SHP77 treated with DMSO at 0.1 percent for 48 hours (cell line): ENCODE measurements at regions not wholly inside any gene's neighbourhood (a gene's known extent, or its start where the extent isn't known, plus 50 kb on each side); places are given as distances from the start of the nearest gene placed in this dataset.

ENCODE experiments used
- DNase-seq: peaks from one replicate; lab custom pipeline; 2025; lab: John Stamatoyannopoulos, UW

DNA sequence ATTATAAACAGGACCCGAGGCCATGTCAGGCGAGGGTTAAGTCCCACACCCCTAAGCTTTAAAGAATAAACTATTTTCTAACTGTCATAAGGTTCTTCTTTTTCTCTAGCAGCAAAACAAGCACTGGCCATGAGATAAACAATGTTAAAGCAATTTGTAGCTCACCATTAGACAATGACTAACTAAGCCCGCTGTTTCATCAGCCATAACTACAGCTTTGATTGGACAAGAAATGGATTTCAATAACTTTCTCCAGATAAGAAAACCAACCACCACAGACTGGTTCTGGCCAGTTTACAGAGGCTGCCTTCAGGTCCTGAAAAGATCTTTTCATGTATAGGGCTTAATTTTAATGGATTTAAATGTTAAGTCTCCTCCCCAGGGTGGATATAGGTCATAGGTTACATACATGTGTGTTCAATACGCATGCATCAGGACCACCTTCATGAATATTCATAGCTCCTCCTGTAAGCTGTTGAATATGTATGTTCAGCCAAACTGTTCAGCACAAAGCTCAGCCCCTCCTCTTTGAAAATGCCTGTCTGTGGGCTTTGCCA lies 108.7 kb upstream of the RAB6C start:
- DNase-seq: no peak

DNA sequence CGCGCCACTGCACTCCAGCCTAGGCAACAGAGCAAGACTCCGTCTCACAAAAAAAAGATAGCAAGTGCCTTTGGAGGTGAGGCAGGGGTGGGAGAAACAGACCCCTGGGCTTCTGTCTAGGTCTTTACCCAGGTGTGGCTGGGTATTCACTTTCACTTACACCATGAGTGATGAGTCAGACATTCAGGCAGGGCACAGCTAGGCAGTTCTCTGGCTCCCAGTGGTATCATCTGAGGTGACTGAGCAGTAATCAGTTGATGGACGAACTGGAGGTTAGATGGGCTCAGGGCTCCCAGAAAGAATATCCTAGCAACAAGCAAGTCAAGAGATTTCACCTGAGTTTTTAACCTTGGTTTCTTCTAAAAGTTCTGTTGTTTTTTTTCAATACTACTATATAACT lies 107.0 kb upstream of the RAB6C start:
- DNase-seq: no peak

DNA sequence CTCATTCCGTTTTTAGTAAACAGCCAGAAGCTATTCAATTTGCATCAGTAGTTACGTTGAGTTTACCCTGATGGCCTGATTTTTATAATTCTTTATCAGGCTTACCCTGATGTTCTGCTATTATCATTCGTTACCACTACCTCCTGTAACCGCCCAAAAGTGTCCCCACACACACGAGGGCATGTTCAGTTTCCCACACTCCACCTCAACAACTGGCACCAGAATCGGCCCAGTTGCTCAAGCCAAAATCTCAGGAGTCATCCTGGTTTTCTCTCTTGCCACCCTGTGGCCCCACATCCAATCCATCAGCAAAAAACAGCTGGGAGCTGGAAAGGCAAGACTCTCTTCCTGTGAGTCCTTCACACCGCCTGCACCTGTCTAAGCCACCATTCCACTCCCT lies 102.9 kb upstream of the RAB6C start:
- DNase-seq: no peak

DNA sequence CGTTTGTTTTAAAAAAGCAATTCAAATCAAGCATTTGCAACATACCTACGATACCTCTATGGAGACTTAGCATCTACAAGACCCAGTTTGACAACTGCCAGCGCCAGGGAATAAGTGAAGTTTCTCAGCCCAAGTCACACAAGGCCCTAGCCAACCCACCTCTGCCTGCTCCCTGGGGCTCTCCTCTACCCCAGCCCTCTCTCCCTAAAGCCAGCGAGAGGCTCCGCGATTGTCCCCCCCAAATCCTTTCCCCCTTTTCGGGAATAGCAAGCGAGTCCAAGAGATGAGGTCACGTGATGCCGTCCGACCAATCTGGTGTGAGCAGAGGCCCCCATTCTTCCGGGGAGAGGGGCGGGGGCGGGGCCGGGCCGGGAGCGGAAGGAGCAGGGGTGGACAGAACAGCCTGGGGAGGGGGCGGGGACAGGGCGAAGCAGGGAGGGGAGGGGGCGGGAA lies 102.2 kb upstream of the RAB6C start:
- DNase-seq: peak; percentile 64

- no peak for DNase-seq
Measured at GRCh38 chr2:129877795-129878775, 101.4 kb upstream of the RAB6C start.

- no peak for DNase-seq
Measured at GRCh38 chr2:129879614-129880180, 99.8 kb upstream of the RAB6C start.

GRCh38 chr2:129880309-129880708 lies 99.2 kb upstream of the RAB6C start:
- DNase-seq: no peak

GRCh38 chr2:129880971-129881370 lies 98.5 kb upstream of the RAB6C start:
- DNase-seq: no peak

DNA sequence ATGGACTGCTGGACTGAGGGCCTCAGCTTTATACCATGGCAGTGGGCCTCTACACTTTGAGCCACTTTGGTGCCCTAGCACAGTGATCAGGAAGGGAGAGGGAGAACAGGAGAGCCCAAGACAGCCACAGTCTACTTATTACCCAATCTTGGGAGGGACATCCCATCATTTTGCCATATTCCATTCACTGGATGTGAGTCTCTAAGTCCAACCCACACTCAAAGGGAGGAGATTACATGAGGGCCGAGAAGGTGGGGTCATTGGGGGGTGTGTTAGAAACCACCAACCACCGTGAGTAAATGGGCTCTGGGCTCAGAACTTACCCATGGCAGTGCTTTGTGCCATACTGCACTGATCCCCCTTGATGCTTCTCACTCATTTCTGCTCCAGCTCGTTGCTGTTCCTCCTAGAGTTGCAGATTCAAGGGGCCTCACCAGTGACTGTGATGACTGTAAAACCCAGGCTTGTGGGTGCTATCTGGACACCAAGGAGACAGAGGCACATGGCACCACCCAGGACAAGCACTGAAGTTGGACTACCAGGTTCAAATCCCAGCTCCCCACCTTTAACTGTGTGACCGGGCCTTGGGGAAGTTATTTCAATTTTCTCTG lies 97.6 kb upstream of the RAB6C start:
- DNase-seq: no peak

GRCh38 chr2:129882476-129882875 lies 97.0 kb upstream of the RAB6C start:
- no peak for DNase-seq

- no peak for DNase-seq
Measured at GRCh38 chr2:129883121-129883520, 96.3 kb upstream of the RAB6C start.

DNA sequence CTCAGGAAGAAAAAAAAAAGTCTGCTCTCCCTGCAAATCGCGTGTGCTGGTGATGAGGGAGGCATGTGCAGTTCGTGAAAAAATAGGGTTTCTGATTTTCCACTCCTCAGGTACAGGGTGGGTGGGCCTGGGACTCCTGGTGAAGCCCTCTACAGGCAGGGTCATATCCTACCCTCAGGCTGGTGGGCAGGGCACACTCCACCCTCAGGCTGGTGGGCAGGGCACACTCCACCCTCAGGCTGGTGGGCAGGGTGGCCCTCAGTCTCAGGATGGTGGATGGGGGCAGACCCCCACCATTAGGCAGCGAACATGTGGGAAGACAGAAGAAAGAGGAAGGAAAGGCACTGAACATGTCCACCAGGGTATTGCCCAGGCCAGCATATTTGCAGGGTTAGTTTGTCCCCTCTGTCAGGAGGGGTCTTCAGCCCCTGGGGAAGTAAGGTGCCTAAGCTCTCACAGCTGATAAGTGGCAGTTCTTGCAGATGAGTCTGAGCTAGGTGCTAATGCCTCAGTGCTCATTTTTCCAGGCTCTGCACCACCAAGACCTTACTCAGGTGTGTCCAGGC lies 95.2 kb upstream of the RAB6C start:
- DNase-seq: no peak

GRCh38 chr2:129885735-129886134 lies 93.7 kb upstream of the RAB6C start:
- peak; percentile 3 for DNase-seq

DNA sequence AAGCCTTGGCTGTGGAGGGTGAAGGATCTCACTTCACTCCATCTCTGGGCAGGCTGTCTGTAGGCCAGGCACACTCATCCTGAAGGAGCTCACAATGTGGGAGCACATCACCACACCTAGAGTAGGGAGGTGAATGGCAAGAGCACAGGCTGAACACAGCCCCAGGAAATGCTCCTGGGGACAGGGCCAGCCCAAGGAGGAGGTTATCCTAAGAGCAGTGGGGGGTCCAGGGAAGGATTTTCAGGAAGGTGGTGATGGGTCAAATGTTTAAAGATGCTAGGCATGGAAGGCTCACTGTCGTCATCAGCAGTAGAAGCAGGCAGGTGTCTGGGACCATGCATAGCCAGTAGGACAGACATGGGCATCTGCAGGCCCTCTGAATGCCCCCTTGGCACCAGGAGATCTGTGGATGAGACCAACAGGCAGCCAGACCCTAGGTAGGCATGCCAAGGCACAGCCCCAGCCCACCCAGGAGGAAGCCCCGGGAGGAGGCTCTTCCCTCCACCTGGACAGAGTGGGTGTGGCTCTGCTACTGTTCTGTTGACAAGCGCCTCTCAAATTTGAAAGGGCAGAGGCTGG lies 91.7 kb upstream of the RAB6C start:
- no peak for DNase-seq

- no peak for DNase-seq
Measured at GRCh38 chr2:129888461-129888860, 91.0 kb upstream of the RAB6C start.

- no peak for DNase-seq
Measured at GRCh38 chr2:129888896-129889295, 90.6 kb upstream of the RAB6C start.

GRCh38 chr2:129891341-129892320 lies 87.8 kb upstream of the RAB6C start:
- DNase-seq: no peak

DNA sequence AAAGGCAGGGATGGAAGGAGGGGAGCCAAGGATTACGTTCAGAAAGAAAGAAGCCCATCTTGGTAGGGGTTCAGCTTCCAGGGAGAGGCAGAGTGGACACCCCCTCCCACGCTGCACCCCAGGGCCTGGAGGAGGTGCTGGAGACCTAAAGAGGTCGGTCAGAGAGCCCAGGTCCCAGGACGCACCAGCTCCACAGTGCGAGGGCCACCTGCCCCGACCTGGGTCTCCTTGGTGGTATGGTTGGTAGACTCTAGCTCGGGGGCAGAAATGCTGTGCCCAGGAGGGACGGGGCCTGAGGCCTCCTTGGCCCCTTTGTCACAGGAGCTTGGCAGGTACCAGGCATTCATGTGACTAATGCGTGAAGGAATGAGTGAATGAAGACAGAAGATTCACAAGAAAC lies 87.1 kb upstream of the RAB6C start:
- no peak for DNase-seq

DNA sequence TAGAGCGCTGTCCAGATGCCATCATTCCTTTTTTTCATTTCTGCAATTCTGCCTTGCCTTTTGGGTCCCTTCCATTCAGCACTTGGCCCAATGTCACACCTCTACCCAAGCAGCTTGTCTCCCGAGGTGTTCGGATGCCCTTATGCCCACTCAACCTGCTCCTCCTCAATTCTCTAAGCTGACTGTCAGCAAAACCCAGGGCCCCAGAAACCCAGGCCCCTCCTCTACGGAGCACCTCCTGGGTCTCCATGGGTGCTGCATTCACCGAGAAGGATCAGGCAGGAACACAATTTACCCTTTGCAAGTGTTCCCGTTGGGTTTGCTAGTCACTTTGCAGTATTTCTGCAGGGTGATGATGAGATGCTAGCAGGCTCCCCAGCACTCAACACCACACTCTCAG lies 86.7 kb upstream of the RAB6C start:
- no peak for DNase-seq

- DNase-seq: no peak
Measured at GRCh38 chr2:129893244-129893643, 86.2 kb upstream of the RAB6C start.

DNA sequence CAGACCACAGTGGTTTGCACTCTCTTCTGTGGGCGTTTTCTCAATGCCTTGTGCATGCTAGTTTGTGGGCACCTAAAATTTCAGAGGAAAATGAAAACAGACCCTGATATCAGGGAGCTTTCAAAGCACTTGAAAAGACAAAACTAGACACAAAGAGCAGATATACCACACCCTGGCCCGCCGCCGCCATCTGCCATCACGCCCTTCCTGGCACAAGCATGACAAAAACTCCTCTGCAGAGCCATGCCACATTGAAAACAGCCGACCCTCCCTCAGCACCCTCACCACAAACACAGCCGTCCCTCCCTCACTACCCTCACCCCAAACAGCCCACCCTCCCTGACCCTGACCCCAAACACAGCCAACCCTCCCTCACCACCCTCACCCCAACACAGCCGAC lies 84.8 kb upstream of the RAB6C start:
- no peak for DNase-seq
